GM23338 (cell line): ENCODE measurements at regions not wholly inside any gene's neighbourhood (a gene's known extent, or its start where the extent isn't known, plus 50 kb on each side); places are given as distances from the start of the nearest gene placed in this dataset.

Source experiments
- ATAC-seq: fragments of 200-7000 bp; cut with Tn5 transposase; 3 replicates; pipeline ENCODE4 v1.9.1; 2020
- DNase-seq: peaks from one replicate; pipeline ENCODE4 v3.0.0-alpha.2; 2015; ENCODE audit warnings: low spot score
- H2AFZ ChIP-seq: fragments of 200-600 bp; sonication (generic); 2 replicates; pipeline ENCODE4 v1.8.0; 2016; ENCODE audit warnings: antibody characterized with exemption, mild to moderate bottlenecking, moderate library complexity
- H3F3A ChIP-seq: fragments of 200-600 bp; sonication (generic); replicated peaks from 2 replicates; pipeline ENCODE4 v1.8.0; 2017; ENCODE audit warnings: antibody characterized with exemption, mixed run types, low read depth
- H3K27ac ChIP-seq: fragments of 200-600 bp; sonication (generic); 2 replicates; pipeline ENCODE4 v1.6.1; 2016; ENCODE audit warnings: low read depth
- H3K27me3 ChIP-seq: fragments of 200-600 bp; sonication (generic); 2 replicates; pipeline ENCODE4 v1.8.0; 2016; ENCODE audit warnings: mild to moderate bottlenecking, mixed run types, moderate library complexity; ENCODE audit not compliant: insufficient read depth
- H3K36me3 ChIP-seq: fragments of 200-600 bp; sonication (generic); 2 replicates; pipeline ENCODE4 v1.8.0; 2016; ENCODE audit warnings: mild to moderate bottlenecking; ENCODE audit not compliant: insufficient read depth
- H3K4me1 ChIP-seq: fragments of 200-600 bp; sonication (generic); 2 replicates; pipeline ENCODE4 v1.8.0; 2016; ENCODE audit warnings: mild to moderate bottlenecking, moderate library complexity; ENCODE audit not compliant: insufficient read depth
- H3K4me2 ChIP-seq: fragments of 200-600 bp; sonication (generic); 2 replicates; pipeline ENCODE4 v1.7.1; 2017; ENCODE audit warnings: mixed run types
- H3K4me3 ChIP-seq: fragments of 200-600 bp; sonication (generic); 2 replicates; pipeline ENCODE4 v1.6.1; 2016; ENCODE audit warnings: mixed run types
- H3K79me2 ChIP-seq: fragments of 200-600 bp; sonication (generic); replicated peaks from 2 replicates; pipeline ENCODE4 v1.8.0; 2017; ENCODE audit warnings: mild to moderate bottlenecking; ENCODE audit not compliant: insufficient read depth
- H3K9me2 ChIP-seq: fragments of 200-600 bp; sonication (generic); 2 replicates; pipeline ENCODE4 v1.8.0; 2017; ENCODE audit not compliant: insufficient read depth
- H4K20me1 ChIP-seq: fragments of 200-600 bp; sonication (generic); replicated peaks from 2 replicates; pipeline ENCODE4 v1.8.0; 2017; ENCODE audit warnings: mild to moderate bottlenecking; ENCODE audit not compliant: insufficient read depth
- H3K27ac Mint-ChIP-seq: 2 replicates; pipeline ENCODE4 v1.8.0; 2020; ENCODE audit warnings: inconsistent platforms, mild to moderate bottlenecking, moderate library complexity, mixed read lengths
- H3K27me3 Mint-ChIP-seq: 3 replicates; pipeline ENCODE4 v1.8.0; 2022; ENCODE audit warnings: low read depth, mild to moderate bottlenecking, moderate library complexity, mixed read lengths, inconsistent platforms; ENCODE audit not compliant: insufficient read depth, poor library complexity
- H3K36me3 Mint-ChIP-seq: 3 replicates; pipeline ENCODE4 v1.8.0; 2021; ENCODE audit warnings: low read depth, mild to moderate bottlenecking, inconsistent platforms, moderate library complexity, mixed read lengths
- H3K4me1 Mint-ChIP-seq: 3 replicates; pipeline ENCODE4 v1.8.0; 2020; ENCODE audit warnings: mild to moderate bottlenecking, inconsistent platforms, mixed read lengths
- H3K4me3 Mint-ChIP-seq: 3 replicates; pipeline ENCODE4 v1.8.0; 2021; ENCODE audit warnings: moderate library complexity, mild to moderate bottlenecking, inconsistent platforms, mixed read lengths
- H3K9me3 Mint-ChIP-seq: 3 replicates; pipeline ENCODE4 v1.8.0; 2020; ENCODE audit warnings: moderate library complexity, mild to moderate bottlenecking, inconsistent platforms, mixed read lengths
- EZH2phosphoT487 ChIP-seq: fragments of 200-600 bp; sonication (generic); IDR thresholded peaks from one replicate; pipeline ENCODE4 v1.8.1; 2018; ENCODE audit warnings: antibody characterized with exemption; ENCODE audit not compliant: unreplicated experiment
- STAT1 ChIP-seq: IDR thresholded peaks from one replicate; pipeline ENCODE4 v1.6.1; 2016; ENCODE audit warnings: antibody characterized with exemption; ENCODE audit not compliant: unreplicated experiment
- ZNF331 ChIP-seq: fragments of 250-450 bp; sonication (Bioruptor Pico); IDR thresholded peaks from 2 replicates; pipeline ENCODE4 v1.5.0; 2020; ENCODE audit warnings: low read depth, mild to moderate bottlenecking, moderate library complexity
- TF ChIP-seq, protein P1 (sequence below): IDR thresholded peaks from one replicate; pipeline ENCODE4 v1.6.1; 2018; ENCODE audit warnings: antibody characterized with exemption; ENCODE audit not compliant: unreplicated experiment
- TF ChIP-seq, protein P2 (sequence below), 2 experiments: fragments of 200-600 bp in 1 of 2; sonication (generic) in 1 of 2; conservative IDR thresholded peaks; 2 replicates each; pipeline versions ENCODE4 v1.5.1 to v1.6.1; 2016 to 2017; ENCODE audit warnings: antibody characterized with exemption in 2 of 2, low read depth in 2 of 2, mild to moderate bottlenecking in 2 of 2, moderate library complexity in 1 of 2
- TF ChIP-seq, protein P3 (sequence below): fragments of 250-450 bp; sonication (Bioruptor Pico); IDR thresholded peaks from 2 replicates; pipeline ENCODE4 v1.5.0; 2020; ENCODE audit warnings: mild to moderate bottlenecking, moderate library complexity

DNA sequence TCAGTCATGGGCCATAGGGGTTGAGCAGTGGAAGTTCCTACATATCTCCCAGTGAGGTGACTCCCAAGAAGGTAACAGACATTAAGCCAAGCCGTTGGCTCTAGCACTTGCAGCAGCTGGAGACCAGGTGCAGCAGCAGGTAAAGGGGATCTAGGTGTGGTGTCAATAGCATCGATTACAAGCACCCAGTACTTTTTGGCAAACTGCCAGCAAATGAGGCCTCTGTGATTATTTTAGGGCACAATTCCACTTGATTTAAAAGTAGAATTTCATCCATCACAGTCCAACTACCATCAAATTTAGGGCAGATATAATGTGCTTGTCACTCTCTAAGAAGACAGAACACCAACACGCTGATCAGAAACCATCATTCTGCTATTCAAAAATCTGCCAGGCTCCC lies 224.1 kb upstream of the EGLN3 start:
- H3K27me3 Mint-ChIP-seq: no peaks in the 10 kb centered on the region
- no peaks in the 10 kb centered on the region for H3K36me3 ChIP-seq
- H3K79me2 ChIP-seq: no peaks in the 10 kb centered on the region
- H3K4me2 ChIP-seq: no peak overlapping the region
- no peaks in the 10 kb centered on the region for H3K36me3 Mint-ChIP-seq
- DNase-seq (no peak), ATAC-seq (no peak)
- no peak overlapping the region for H2AFZ ChIP-seq
- no peak overlapping the region for H3K27ac ChIP-seq
- no peaks in the 10 kb centered on the region for H3F3A ChIP-seq
- no peaks in the 10 kb centered on the region for H3K27me3 ChIP-seq
- H4K20me1 ChIP-seq: no peaks in the 10 kb centered on the region
- TF ChIP-seq STAT1 (no peak), ZNF331 (CRISPR knock-in tag) (no peak), EZH2phosphoT487 (no peak)
- TF ChIP-seq, protein P1, sequence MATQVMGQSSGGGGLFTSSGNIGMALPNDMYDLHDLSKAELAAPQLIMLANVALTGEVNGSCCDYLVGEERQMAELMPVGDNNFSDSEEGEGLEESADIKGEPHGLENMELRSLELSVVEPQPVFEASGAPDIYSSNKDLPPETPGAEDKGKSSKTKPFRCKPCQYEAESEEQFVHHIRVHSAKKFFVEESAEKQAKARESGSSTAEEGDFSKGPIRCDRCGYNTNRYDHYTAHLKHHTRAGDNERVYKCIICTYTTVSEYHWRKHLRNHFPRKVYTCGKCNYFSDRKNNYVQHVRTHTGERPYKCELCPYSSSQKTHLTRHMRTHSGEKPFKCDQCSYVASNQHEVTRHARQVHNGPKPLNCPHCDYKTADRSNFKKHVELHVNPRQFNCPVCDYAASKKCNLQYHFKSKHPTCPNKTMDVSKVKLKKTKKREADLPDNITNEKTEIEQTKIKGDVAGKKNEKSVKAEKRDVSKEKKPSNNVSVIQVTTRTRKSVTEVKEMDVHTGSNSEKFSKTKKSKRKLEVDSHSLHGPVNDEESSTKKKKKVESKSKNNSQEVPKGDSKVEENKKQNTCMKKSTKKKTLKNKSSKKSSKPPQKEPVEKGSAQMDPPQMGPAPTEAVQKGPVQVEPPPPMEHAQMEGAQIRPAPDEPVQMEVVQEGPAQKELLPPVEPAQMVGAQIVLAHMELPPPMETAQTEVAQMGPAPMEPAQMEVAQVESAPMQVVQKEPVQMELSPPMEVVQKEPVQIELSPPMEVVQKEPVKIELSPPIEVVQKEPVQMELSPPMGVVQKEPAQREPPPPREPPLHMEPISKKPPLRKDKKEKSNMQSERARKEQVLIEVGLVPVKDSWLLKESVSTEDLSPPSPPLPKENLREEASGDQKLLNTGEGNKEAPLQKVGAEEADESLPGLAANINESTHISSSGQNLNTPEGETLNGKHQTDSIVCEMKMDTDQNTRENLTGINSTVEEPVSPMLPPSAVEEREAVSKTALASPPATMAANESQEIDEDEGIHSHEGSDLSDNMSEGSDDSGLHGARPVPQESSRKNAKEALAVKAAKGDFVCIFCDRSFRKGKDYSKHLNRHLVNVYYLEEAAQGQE: no peak
- TF ChIP-seq, protein P2, sequence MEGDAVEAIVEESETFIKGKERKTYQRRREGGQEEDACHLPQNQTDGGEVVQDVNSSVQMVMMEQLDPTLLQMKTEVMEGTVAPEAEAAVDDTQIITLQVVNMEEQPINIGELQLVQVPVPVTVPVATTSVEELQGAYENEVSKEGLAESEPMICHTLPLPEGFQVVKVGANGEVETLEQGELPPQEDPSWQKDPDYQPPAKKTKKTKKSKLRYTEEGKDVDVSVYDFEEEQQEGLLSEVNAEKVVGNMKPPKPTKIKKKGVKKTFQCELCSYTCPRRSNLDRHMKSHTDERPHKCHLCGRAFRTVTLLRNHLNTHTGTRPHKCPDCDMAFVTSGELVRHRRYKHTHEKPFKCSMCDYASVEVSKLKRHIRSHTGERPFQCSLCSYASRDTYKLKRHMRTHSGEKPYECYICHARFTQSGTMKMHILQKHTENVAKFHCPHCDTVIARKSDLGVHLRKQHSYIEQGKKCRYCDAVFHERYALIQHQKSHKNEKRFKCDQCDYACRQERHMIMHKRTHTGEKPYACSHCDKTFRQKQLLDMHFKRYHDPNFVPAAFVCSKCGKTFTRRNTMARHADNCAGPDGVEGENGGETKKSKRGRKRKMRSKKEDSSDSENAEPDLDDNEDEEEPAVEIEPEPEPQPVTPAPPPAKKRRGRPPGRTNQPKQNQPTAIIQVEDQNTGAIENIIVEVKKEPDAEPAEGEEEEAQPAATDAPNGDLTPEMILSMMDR (conservative IDR thresholded peaks at IDR 0.05; ENCODE audit: low read depth in 2 of 2): no peak
- TF ChIP-seq, protein P3, sequence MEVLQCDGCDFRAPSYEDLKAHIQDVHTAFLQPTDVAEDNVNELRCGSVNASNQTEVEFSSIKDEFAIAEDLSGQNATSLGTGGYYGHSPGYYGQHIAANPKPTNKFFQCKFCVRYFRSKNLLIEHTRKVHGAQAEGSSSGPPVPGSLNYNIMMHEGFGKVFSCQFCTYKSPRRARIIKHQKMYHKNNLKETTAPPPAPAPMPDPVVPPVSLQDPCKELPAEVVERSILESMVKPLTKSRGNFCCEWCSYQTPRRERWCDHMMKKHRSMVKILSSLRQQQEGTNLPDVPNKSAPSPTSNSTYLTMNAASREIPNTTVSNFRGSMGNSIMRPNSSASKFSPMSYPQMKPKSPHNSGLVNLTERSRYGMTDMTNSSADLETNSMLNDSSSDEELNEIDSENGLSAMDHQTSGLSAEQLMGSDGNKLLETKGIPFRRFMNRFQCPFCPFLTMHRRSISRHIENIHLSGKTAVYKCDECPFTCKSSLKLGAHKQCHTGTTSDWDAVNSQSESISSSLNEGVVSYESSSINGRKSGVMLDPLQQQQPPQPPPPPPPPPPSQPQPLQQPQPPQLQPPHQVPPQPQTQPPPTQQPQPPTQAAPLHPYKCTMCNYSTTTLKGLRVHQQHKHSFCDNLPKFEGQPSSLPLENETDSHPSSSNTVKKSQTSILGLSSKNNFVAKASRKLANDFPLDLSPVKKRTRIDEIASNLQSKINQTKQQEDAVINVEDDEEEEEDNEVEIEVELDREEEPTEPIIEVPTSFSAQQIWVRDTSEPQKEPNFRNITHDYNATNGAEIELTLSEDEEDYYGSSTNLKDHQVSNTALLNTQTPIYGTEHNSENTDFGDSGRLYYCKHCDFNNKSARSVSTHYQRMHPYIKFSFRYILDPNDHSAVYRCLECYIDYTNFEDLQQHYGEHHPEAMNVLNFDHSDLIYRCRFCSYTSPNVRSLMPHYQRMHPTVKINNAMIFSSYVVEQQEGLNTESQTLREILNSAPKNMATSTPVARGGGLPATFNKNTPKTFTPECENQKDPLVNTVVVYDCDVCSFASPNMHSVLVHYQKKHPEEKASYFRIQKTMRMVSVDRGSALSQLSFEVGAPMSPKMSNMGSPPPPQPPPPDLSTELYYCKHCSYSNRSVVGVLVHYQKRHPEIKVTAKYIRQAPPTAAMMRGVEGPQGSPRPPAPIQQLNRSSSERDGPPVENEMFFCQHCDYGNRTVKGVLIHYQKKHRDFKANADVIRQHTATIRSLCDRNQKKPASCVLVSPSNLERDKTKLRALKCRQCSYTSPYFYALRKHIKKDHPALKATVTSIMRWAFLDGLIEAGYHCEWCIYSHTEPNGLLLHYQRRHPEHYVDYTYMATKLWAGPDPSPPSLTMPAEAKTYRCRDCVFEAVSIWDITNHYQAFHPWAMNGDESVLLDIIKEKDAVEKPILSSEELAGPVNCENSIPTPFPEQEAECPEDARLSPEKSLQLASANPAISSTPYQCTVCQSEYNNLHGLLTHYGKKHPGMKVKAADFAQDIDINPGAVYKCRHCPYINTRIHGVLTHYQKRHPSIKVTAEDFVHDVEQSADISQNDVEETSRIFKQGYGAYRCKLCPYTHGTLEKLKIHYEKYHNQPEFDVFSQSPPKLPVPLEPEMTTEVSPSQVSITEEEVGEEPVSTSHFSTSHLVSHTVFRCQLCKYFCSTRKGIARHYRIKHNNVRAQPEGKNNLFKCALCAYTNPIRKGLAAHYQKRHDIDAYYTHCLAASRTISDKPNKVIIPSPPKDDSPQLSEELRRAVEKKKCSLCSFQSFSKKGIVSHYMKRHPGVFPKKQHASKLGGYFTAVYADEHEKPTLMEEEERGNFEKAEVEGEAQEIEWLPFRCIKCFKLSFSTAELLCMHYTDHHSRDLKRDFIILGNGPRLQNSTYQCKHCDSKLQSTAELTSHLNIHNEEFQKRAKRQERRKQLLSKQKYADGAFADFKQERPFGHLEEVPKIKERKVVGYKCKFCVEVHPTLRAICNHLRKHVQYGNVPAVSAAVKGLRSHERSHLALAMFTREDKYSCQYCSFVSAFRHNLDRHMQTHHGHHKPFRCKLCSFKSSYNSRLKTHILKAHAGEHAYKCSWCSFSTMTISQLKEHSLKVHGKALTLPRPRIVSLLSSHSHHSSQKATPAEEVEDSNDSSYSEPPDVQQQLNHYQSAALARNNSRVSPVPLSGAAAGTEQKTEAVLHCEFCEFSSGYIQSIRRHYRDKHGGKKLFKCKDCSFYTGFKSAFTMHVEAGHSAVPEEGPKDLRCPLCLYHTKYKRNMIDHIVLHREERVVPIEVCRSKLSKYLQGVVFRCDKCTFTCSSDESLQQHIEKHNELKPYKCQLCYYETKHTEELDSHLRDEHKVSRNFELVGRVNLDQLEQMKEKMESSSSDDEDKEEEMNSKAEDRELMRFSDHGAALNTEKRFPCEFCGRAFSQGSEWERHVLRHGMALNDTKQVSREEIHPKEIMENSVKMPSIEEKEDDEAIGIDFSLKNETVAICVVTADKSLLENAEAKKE (CRISPR knock-in tag): no peak
- H3K27ac Mint-ChIP-seq: no peak overlapping the region
- H3K4me3 Mint-ChIP-seq: no peak overlapping the region
- no peaks in the 10 kb centered on the region for H3K9me3 Mint-ChIP-seq
- no peak overlapping the region for H3K4me3 ChIP-seq
- peaks cover 3% of the 10 kb centered on the region; the same call in 1 of the 2 replicates for H3K9me2 ChIP-seq
- no peaks in the 10 kb centered on the region for H3K4me1 Mint-ChIP-seq
- no peaks in the 10 kb centered on the region for H3K4me1 ChIP-seq
